Small intestine (tissue), 7 donors: ENCODE measurements at regions not wholly inside any gene's neighbourhood (a gene's known extent, or its start where the extent isn't known, plus 50 kb on each side); places are given as distances from the start of the nearest gene placed in this dataset.

Experiments
- DNase-seq, 2 donors: peaks; one replicate each; pipeline versions ENCODE4 v3.0.0 to v3.0.0-alpha.2; 2013
- FAIRE-seq: peaks from 2 replicates; lab custom pipeline; 2012; peaks lifted over from hg19 to GRCh38; lab: Jason Lieb, UNC
- H3K27ac ChIP-seq, 3 donors: one replicate each; pipeline ENCODE4 v1.5.1; 2013; ENCODE audit warnings: low read length in 2 of 3, mild to moderate bottlenecking in 2 of 3, control low read depth in 1 of 3, inconsistent platforms in 1 of 3, low read depth in 1 of 3, moderate library complexity in 1 of 3
- H3K27me3 ChIP-seq, 3 donors: one replicate each; pipeline ENCODE4 v1.6.1; 2013; ENCODE audit warnings: low read length in 3 of 3, inconsistent platforms in 1 of 3; ENCODE audit not compliant: control insufficient read depth in 3 of 3, insufficient read depth in 3 of 3
- H3K36me3 ChIP-seq, 3 donors: one replicate each; pipeline ENCODE4 v1.6.1; 2013; ENCODE audit warnings: low read length in 3 of 3, inconsistent platforms in 1 of 3, low read depth in 1 of 3, mild to moderate bottlenecking in 1 of 3, moderate library complexity in 1 of 3; ENCODE audit not compliant: control insufficient read depth in 3 of 3, insufficient read depth in 2 of 3
- H3K4me1 ChIP-seq, 3 donors: one replicate each; pipeline ENCODE4 v1.6.1; 2013; ENCODE audit warnings: low read length in 2 of 3, inconsistent platforms in 1 of 3, low read depth in 1 of 3, mild to moderate bottlenecking in 1 of 3, moderate library complexity in 1 of 3; ENCODE audit not compliant: control insufficient read depth in 3 of 3, insufficient read depth in 2 of 3
- H3K4me3 ChIP-seq, 3 donors: one replicate each; pipeline ENCODE4 v1.5.1; 2013; ENCODE audit warnings: low read length in 3 of 3, control low read depth in 1 of 3, inconsistent platforms in 1 of 3, low read depth in 1 of 3, mild to moderate bottlenecking in 1 of 3, moderate library complexity in 1 of 3
- H3K9me3 ChIP-seq, 2 donors: one replicate each; pipeline ENCODE4 v1.6.1; 2013; ENCODE audit warnings: low read depth in 1 of 2, low read length in 1 of 2; ENCODE audit not compliant: control insufficient read depth in 2 of 2, insufficient read depth in 1 of 2
- WGBS, 3 donors: extraction: QIAGEN DNeasy Blood & Tissue Kit; methylation state at CpG; one replicate each; pipeline ENCODE4 v1.1.7; 2013; 5-methylcytosine and 5-hydroxymethylcytosine counted together
- donor health status: healthy with polysubstance abuse.
- donor health status: control.
- donor health status: control.
- donor health status: Bipolar disorder and iron deficiency.
- donor health status: healthy.

DNA sequence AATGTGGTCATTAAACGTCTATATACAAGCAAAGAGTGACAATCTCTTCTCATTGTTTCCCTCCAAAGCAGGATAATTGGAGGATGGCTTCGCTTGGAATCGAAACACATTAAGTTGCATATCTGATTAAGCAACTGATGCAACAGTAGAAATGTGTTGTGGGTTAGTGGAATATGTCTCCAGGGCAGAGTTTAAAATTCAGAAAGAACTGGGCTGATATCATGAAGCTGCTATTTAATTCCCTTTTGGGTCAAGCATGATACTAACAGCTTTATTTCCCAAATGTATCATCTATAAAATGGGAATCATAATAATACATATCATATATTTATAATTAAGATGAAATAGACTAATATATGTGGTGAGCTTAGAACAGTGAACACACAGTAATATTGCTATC, 1763.0 kb upstream of the C9orf72 start:
- no peak for FAIRE-seq
- WGBS, 3 donors, result 82 to 88% (median 84%) methylated on average over 3 of the region's 3 CpGs

DNA sequence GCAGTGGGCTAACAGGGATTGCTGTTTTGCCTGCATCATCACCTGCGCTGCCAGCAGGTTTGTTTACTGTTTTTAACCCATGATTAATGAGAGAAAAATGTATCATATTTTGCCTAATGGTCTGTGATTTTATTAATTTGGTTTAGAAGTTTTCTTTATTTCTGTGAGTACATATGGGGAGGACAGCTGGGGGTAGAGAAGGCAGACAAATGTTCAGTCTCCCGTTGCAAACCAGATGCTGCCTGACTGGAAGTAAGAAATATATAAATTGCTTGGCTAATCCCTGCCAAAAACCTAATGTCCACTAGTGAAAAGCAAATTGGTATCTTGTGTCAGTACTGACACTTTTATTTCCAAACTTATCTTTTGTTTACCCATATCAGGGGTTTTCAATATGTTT, 1766.1 kb upstream of the C9orf72 start:
- Histone ChIP-seq H3K27me3 (no peaks in the 10 kb centered on the region), H3K27ac (no peak overlapping the region), H3K4me3 (no peak overlapping the region), H3K4me1 (no peaks in the 10 kb centered on the region), H3K9me3 (no peaks in the 10 kb centered on the region), H3K36me3 (no peaks in the 10 kb centered on the region)
- FAIRE-seq (no peak), DNase-seq (no peak)
- WGBS, 3 donors, result 51 to 58% (median 55%) methylated on average over 2 of the region's 2 CpGs

More for the DNA sequence above, 1763.0 kb upstream of the C9orf72 start:
- H3K27me3 ChIP-seq, result no peaks in the 10 kb centered on the region
- H3K4me3 ChIP-seq, result no peak overlapping the region
- H3K36me3 ChIP-seq, result no peaks in the 10 kb centered on the region
- no peaks in the 10 kb centered on the region for H3K4me1 ChIP-seq
- H3K27ac ChIP-seq, result no peak overlapping the region
- no peaks in the 10 kb centered on the region for H3K9me3 ChIP-seq
- DNase-seq, result no peak

DNA sequence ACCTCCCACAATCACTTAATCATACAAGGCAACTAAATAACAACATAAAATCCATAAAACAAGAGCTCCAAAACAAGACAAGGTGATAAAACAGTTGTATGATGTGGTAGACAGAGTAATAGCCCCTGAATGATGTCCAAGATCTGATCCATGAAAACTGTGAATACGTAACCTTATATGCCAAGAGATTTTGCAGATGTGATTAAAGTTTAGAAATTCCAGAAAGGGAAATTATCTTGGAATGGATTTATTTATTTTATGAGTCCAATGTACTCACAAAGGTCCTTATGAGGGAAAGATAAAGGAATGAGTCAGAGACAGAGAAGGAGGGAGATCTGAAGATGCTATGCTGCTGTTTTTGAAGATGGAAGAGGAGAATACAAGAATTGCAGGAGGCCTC, 1775.7 kb upstream of the C9orf72 start:
- FAIRE-seq (no peak), DNase-seq (no peak)
- Histone ChIP-seq H3K27ac (no peak overlapping the region), H3K27me3 (no peaks in the 10 kb centered on the region), H3K36me3 (no peaks in the 10 kb centered on the region), H3K9me3 (no peaks in the 10 kb centered on the region), H3K4me3 (no peak overlapping the region), H3K4me1 (no peaks in the 10 kb centered on the region)
- 58 to 73% (median 64%) methylated on average over 1 of the region's 1 CpG for WGBS, 3 donors

DNA sequence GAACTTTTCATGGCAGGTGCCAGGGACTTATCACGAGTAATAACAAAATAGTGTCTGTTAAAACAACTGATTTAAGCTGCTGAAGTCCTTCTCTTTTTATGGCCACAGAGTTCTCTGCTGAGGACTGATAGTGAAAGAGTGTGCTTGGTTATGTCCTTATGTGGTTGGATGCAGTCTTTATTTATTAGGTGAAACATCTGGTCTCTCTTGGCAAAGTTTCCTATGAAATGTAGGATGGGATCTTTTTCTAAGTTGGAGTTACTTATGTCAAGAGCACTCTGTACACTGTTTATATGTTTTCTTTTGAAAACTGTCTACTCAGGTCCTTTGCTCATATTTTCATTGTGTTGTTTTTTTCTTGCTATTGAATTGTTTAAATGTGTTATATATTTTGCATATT, 1816.1 kb upstream of the C9orf72 start:
- FAIRE-seq, result no peak
- H3K4me1 ChIP-seq, result no peaks in the 10 kb centered on the region
- WGBS, 3 donors, result 70 to 77% (median 70%) methylated on average over 1 of the region's 1 CpG
- H3K9me3 ChIP-seq, result peaks cover 0 to 1% of the 10 kb centered on the region in 2 donors
- H3K4me3 ChIP-seq, result no peak overlapping the region
- no peak overlapping the region for H3K27ac ChIP-seq
- DNase-seq, result no peak
- H3K36me3 ChIP-seq, result no peaks in the 10 kb centered on the region
- H3K27me3 ChIP-seq, result no peaks in the 10 kb centered on the region

DNA sequence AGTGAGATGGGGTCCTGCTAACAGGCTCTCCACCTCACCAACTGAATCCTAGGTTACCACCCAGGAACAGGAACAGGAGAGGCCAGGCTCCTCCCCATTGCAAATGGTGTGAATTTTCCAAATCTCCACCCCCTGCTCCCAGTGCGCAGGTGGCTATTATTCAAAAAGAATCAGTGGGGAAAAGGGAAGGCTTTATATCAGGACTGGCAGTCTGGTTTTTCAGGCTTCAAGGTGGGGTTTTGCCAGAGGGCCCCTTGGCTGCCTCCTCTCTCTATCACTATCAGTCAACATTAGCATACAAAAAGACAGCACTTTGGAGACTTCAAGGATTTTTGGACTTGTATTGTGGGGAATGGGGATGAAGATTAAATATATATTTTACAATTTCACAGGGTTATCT, 1817.6 kb upstream of the C9orf72 start:
- no peak for FAIRE-seq
- H3K27me3 ChIP-seq, result no peaks in the 10 kb centered on the region
- WGBS, 3 donors, result 88 to 95% (median 93%) methylated on average over 1 of the region's 1 CpG
- H3K4me3 ChIP-seq, result no peak overlapping the region
- H3K4me1 ChIP-seq, result no peaks in the 10 kb centered on the region
- H3K27ac ChIP-seq, result no peak overlapping the region
- no peaks in the 10 kb centered on the region for H3K9me3 ChIP-seq
- no peak for DNase-seq
- no peaks in the 10 kb centered on the region for H3K36me3 ChIP-seq

DNA sequence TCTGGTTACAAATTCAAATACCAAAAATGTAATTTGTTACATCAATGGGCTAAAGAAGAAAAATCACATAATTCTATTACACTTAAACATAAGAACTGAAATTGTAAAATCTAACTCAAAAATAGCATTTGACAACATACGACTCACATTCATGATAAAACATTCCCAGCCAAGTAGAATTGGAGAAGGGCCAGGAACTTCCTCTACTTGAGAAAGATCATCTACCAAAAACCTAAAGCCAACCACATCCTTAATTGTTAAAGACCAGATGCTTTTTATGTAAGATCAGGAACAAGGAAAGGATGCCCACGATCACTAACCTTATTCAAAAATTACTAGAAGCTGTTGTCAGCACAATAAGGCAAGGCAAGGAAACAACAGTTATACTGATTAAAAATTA, 1819.8 kb upstream of the C9orf72 start:
- Histone ChIP-seq H3K4me3 (no peak overlapping the region), H3K36me3 (no peaks in the 10 kb centered on the region), H3K27me3 (no peaks in the 10 kb centered on the region), H3K9me3 (no peaks in the 10 kb centered on the region), H3K27ac (no peak overlapping the region), H3K4me1 (no peaks in the 10 kb centered on the region)
- DNase-seq (no peak), FAIRE-seq (no peak)
- 51 to 88% (median 65%) methylated on average over 2 of the region's 2 CpGs for WGBS, 3 donors

DNA sequence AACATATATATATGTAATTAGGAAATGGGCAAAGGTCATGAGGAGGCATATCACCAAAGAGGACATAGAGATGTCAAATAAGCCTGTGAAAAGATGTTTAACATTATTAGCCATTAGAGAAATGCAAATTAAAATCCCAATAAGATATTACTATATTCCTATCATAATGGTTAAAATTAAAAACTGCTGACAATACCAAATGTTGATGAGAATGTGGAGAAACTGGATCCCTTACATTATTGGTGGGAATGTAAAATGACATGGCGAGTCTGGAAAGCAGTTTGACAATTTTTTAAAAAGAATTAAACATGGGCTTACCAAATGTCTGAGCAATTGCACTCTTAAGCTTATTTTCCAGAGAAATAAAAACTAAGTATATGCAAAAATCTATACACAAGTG, 1821.6 kb upstream of the C9orf72 start:
- H3K9me3 ChIP-seq, result no peaks in the 10 kb centered on the region
- H3K27me3 ChIP-seq, result no peaks in the 10 kb centered on the region
- H3K36me3 ChIP-seq, result no peaks in the 10 kb centered on the region
- H3K4me3 ChIP-seq, result no peak overlapping the region
- no peaks in the 10 kb centered on the region for H3K4me1 ChIP-seq
- FAIRE-seq (no peak), DNase-seq (no peak)
- H3K27ac ChIP-seq, result no peak overlapping the region
- 75 to 87% (median 79%) methylated on average over 1 of the region's 1 CpG for WGBS, 3 donors

DNA sequence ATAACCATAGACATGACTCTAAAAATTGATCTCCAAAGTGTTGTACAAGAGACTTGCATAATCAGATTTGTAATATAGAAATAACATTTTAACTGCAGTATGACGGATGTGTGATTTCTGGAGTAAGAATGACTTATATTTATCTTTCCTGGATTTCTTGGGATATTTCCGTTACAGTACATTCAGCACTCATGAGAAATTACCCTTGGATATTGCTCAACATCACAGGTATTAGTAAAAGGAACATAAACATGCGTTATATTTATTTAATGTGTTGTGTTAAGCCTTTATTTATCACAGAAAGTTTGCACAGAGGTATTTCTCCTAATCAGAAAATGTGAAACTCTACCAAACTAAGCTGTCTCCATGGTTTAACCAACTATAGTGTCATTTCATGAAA, 1823.9 kb upstream of the C9orf72 start:
- Histone ChIP-seq H3K9me3 (no peaks in the 10 kb centered on the region), H3K27me3 (no peaks in the 10 kb centered on the region), H3K4me1 (no peaks in the 10 kb centered on the region), H3K27ac (no peak overlapping the region), H3K36me3 (no peaks in the 10 kb centered on the region), H3K4me3 (no peak overlapping the region)
- FAIRE-seq (no peak), DNase-seq (no peak)
- WGBS, 3 donors, result 75 to 81% (median 77%) methylated on average over 3 of the region's 3 CpGs

DNA sequence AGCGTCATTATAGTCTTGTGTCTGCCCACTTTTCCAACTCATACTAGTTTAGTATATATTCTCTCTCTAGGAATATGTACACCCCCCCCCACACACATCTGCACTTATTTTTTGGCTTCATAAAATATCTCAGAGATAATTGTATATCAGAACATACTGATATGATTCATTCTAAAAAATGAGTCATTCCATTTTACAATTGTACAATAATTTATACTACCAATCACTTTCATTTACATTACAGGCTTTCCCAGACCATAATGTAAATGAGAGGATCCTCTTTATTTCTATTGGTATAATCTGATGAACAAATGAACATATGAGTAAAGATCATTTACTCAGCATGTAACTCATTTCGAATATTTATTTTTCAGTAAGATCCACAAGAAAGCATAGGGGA, 1842.9 kb upstream of the C9orf72 start:
- no peak overlapping the region for H3K4me3 ChIP-seq
- H3K36me3 ChIP-seq, result no peaks in the 10 kb centered on the region
- 70 to 82% (median 75%) methylated on average over 2 of the region's 2 CpGs for WGBS, 3 donors
- no peaks in the 10 kb centered on the region for H3K27me3 ChIP-seq
- no peaks in the 10 kb centered on the region for H3K4me1 ChIP-seq
- no peak overlapping the region for H3K27ac ChIP-seq
- DNase-seq (no peak), FAIRE-seq (no peak)
- no peaks in the 10 kb centered on the region for H3K9me3 ChIP-seq
